ENCODE measurements at regions not wholly inside any gene's neighbourhood (a gene's known extent, or its start where the extent isn't known, plus 50 kb on each side); places are given as distances from the start of the nearest gene placed in this dataset.

DNA sequence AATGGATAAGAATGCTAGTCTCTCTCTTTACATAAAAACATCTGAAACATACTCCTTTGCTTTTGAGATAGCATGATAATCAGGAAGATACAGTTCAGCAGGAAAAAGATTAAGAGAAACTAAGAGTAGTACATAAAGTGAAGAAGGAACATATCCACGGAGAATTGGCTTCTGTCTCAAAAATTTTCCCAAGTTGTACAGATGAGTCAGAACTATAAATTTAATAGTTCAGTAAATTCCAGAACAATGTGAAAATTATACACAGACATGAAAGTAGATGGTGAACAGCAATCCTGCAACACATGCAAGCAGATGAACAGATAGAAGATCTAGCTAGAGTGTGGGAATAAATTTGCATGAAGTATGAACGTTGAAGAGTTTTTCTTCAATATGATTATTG is 691.4 kb upstream of the RIOK2 start:
- BruUV-seq (replicated peaks), result no TSS peak
- H3K9me3 Mint-ChIP-seq (ENCODE audit: low read depth, unreplicated experiment), result peaks cover 6% of the 10 kb centered on the region
- CTCF ChIA-PET, result no interaction called here
- H3K27ac Mint-ChIP-seq (ENCODE audit: unreplicated experiment), result no peak overlapping the region
- H3K4me1 Mint-ChIP-seq (ENCODE audit: low read depth, unreplicated experiment), result no peaks in the 10 kb centered on the region
- no peaks in the 10 kb centered on the region for H3K27me3 Mint-ChIP-seq (ENCODE audit: unreplicated experiment)
- H3K36me3 Mint-ChIP-seq (ENCODE audit: insufficient read depth, unreplicated experiment), result no peaks in the 10 kb centered on the region
- H3K4me3 Mint-ChIP-seq (ENCODE audit: low read depth, unreplicated experiment), result no peak overlapping the region
- TF ChIP-seq, protein P1, sequence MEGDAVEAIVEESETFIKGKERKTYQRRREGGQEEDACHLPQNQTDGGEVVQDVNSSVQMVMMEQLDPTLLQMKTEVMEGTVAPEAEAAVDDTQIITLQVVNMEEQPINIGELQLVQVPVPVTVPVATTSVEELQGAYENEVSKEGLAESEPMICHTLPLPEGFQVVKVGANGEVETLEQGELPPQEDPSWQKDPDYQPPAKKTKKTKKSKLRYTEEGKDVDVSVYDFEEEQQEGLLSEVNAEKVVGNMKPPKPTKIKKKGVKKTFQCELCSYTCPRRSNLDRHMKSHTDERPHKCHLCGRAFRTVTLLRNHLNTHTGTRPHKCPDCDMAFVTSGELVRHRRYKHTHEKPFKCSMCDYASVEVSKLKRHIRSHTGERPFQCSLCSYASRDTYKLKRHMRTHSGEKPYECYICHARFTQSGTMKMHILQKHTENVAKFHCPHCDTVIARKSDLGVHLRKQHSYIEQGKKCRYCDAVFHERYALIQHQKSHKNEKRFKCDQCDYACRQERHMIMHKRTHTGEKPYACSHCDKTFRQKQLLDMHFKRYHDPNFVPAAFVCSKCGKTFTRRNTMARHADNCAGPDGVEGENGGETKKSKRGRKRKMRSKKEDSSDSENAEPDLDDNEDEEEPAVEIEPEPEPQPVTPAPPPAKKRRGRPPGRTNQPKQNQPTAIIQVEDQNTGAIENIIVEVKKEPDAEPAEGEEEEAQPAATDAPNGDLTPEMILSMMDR (IDR thresholded peaks at IDR 0.05; ENCODE audit: unreplicated experiment), result no peak
- intact Hi-C loops (cut with micrococcal nuclease; ENCODE audit: unreplicated experiment), result no loop called here
- DNase-seq, result no peak

DNA sequence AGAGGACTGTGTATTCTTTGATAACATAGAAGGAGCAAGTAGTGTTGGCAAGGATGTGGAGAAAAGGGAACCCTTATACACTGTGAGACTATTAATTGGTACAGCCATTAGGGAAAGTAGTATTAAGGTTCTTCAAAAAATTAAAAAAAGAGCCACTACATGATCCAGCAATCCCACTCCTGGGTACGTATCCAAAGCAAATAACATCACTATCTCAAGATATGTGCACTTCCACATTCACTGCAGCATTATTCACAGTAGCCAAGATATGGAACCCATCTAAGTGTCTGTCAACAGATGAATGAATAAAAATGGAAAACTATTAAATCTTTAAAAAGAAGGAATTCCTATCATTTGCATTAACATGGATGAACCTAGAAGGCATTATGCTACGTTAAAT is 693.2 kb upstream of the RIOK2 start:
- Mint-ChIP-seq H3K4me3 (ENCODE audit: low read depth, unreplicated experiment) (no peak overlapping the region), H3K36me3 (ENCODE audit: insufficient read depth, unreplicated experiment) (no peaks in the 10 kb centered on the region), H3K4me1 (ENCODE audit: low read depth, unreplicated experiment) (no peaks in the 10 kb centered on the region), H3K27ac (ENCODE audit: unreplicated experiment) (no peak overlapping the region), H3K9me3 (ENCODE audit: low read depth, unreplicated experiment) (peaks cover 4% of the 10 kb centered on the region), H3K27me3 (ENCODE audit: unreplicated experiment) (no peaks in the 10 kb centered on the region)
- DNase-seq, result no peak
- intact Hi-C loops (cut with micrococcal nuclease; ENCODE audit: unreplicated experiment), result no loop called here
- CTCF ChIA-PET, result interaction anchor here (0.6 kb wide), 1 partner anchor 1190 kb away, joined by 4 read pairs; no protein-coding TSS in a partner anchor
- TF ChIP-seq, protein P1 (IDR thresholded peaks at IDR 0.05; ENCODE audit: unreplicated experiment), result no peak
- no TSS peak for BruUV-seq (replicated peaks)

DNA sequence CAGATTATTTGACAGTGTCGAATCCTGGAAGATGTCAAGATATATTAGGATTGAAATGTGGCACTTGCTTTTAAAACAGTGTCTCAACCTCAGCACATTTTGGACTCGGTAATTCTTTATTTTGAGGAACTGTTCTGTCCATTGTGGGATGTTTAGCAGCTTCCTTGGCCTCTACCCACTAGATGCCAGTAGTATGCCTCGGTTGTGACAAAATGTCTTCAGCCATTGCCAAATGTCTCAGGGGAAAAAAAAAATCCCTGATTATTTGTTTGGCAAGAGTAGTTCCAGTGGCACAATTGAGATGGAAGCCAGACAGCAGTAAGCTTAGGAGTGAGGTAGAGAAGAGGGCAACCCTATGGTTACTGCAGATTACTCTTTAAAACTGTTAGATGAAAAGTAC is 694.5 kb upstream of the RIOK2 start:
- Mint-ChIP-seq H3K27me3 (ENCODE audit: unreplicated experiment) (no peaks in the 10 kb centered on the region), H3K4me3 (ENCODE audit: low read depth, unreplicated experiment) (no peak overlapping the region), H3K9me3 (ENCODE audit: low read depth, unreplicated experiment) (peaks cover 4% of the 10 kb centered on the region), H3K36me3 (ENCODE audit: insufficient read depth, unreplicated experiment) (no peaks in the 10 kb centered on the region), H3K4me1 (ENCODE audit: low read depth, unreplicated experiment) (no peaks in the 10 kb centered on the region), H3K27ac (ENCODE audit: unreplicated experiment) (no peak overlapping the region)
- CTCF ChIA-PET, result no interaction called here
- TF ChIP-seq, protein P1 (IDR thresholded peaks at IDR 0.05; ENCODE audit: unreplicated experiment), result no peak
- DNase-seq, result no peak
- BruUV-seq (replicated peaks), result no TSS peak
- intact Hi-C loops (cut with micrococcal nuclease; ENCODE audit: unreplicated experiment), result no loop called here

DNA sequence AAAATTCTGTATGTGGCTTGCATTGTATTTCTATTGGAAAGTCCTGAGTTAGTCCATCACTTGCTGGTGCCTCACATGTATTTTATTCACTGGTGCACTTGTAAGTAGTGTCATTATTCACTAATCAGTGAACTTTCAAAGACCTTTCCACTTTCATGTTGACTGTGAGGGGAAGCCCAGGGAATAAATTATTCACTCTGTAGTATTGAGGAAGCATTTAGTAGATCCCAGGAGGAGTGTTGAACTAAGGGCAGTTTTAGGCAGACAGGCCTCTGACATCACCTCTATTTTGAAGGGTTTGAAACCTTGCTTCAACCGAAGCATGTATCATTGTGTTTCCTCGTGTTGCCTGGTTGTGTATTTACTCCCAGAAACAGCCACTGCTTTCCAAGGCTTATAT is 705.4 kb upstream of the RIOK2 start:
- no TSS peak for BruUV-seq (replicated peaks)
- no peak overlapping the region for H3K27ac Mint-ChIP-seq (ENCODE audit: unreplicated experiment)
- no peaks in the 10 kb centered on the region for H3K27me3 Mint-ChIP-seq (ENCODE audit: unreplicated experiment)
- H3K4me3 Mint-ChIP-seq (ENCODE audit: low read depth, unreplicated experiment), result no peak overlapping the region
- peaks cover 3% of the 10 kb centered on the region for H3K9me3 Mint-ChIP-seq (ENCODE audit: low read depth, unreplicated experiment)
- CTCF ChIA-PET, result no interaction called here
- no peaks in the 10 kb centered on the region for H3K4me1 Mint-ChIP-seq (ENCODE audit: low read depth, unreplicated experiment)
- DNase-seq, result no peak
- H3K36me3 Mint-ChIP-seq (ENCODE audit: insufficient read depth, unreplicated experiment), result no peaks in the 10 kb centered on the region
- TF ChIP-seq, protein P1 (IDR thresholded peaks at IDR 0.05; ENCODE audit: unreplicated experiment), result no peak
- intact Hi-C loops (cut with micrococcal nuclease; ENCODE audit: unreplicated experiment), result no loop called here

DNA sequence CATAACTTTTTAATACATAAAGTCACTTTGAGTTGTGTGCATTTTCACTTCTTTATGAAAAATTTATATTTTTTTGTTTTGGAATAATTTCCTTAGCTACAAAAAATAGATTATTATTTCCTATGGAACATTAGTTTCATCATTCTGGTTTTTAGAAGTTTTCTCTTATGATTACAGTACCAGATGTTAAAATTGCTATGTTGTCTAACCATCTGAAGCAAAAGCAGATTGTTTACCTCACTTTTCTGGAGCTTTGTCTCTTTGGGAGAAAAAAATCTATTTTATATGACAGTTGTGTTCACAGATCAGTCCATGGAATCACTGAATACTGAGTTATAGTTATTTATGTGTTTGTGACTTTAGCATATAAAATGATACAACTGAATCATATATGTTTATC is 708.9 kb upstream of the RIOK2 start:
- CTCF ChIA-PET, result no interaction called here
- no peak overlapping the region for H3K27ac Mint-ChIP-seq (ENCODE audit: unreplicated experiment)
- TF ChIP-seq, protein P1 (IDR thresholded peaks at IDR 0.05; ENCODE audit: unreplicated experiment), result no peak
- no peaks in the 10 kb centered on the region for H3K27me3 Mint-ChIP-seq (ENCODE audit: unreplicated experiment)
- no peak for DNase-seq
- H3K9me3 Mint-ChIP-seq (ENCODE audit: low read depth, unreplicated experiment), result peaks cover 3% of the 10 kb centered on the region
- no peaks in the 10 kb centered on the region for H3K36me3 Mint-ChIP-seq (ENCODE audit: insufficient read depth, unreplicated experiment)
- H3K4me3 Mint-ChIP-seq (ENCODE audit: low read depth, unreplicated experiment), result no peak overlapping the region
- no peaks in the 10 kb centered on the region for H3K4me1 Mint-ChIP-seq (ENCODE audit: low read depth, unreplicated experiment)
- intact Hi-C loops (cut with micrococcal nuclease; ENCODE audit: unreplicated experiment), result no loop called here
- BruUV-seq (replicated peaks), result no TSS peak
